ENCODE measurements at regions not wholly inside any gene's neighbourhood (a gene's known extent, or its start where the extent isn't known, plus 50 kb on each side); places are given as distances from the start of the nearest gene placed in this dataset.

GRCh38 chr10:84047258-84048010 is 91.9 kb upstream of the GHITM start:
- Mint-ChIP-seq H3K4me1 (no peaks in the 10 kb centered on the region), H3K27ac (no peak overlapping the region), H3K36me3 (no peaks in the 10 kb centered on the region), H3K9me3 (peaks cover 3 to 7% (median 4%) of the 10 kb centered on the region in 7 donors), H3K4me3 (no peak overlapping the region), H3K27me3 (ENCODE audit: low read depth in 3 of 3) (peaks cover 0 to 3% (median 0%) of the 10 kb centered on the region in 3 donors)
- Histone ChIP-seq H3K79me2 (ENCODE audit: insufficient read depth, low read length) (no peaks in the 10 kb centered on the region), H3K9me3 (replicated peaks in 1 of 2; ENCODE audit: control insufficient read depth in 1 of 2, insufficient read depth in 1 of 2, low read length in 2 of 2) (peaks cover 0 to 3% of the 10 kb centered on the region in 2 donors), H3K4me1 (ENCODE audit: control insufficient read depth in 1 of 2, insufficient read depth in 2 of 2, low read length in 2 of 2) (no peaks in the 10 kb centered on the region), H3K9ac (ENCODE audit: insufficient read depth, low read length, poor library complexity, severe bottlenecking) (no peak overlapping the region), H3K36me3 (replicated peaks in 1 of 2; ENCODE audit: control insufficient read depth in 1 of 2, insufficient read depth in 2 of 2, low read length in 2 of 2) (no peaks in the 10 kb centered on the region), H3K4me2 (replicated peaks; ENCODE audit: extremely low read depth, low read length, poor library complexity, severe bottlenecking) (no peak overlapping the region), H3K4me3 (replicated peaks in 1 of 3; ENCODE audit: low read depth in 2 of 3, low read length in 3 of 3) (no peak overlapping the region), H3K27ac (ENCODE audit: low read depth in 1 of 2, low read length in 2 of 2) (no peak overlapping the region), H3K27me3 (ENCODE audit: control insufficient read depth in 2 of 2, insufficient read depth in 2 of 2, low read length in 2 of 2) (no peaks in the 10 kb centered on the region), H2AFZ (ENCODE audit: insufficient read depth, low read depth, low read length, poor library complexity, severe bottlenecking) (no peak overlapping the region), H4K20me1 (ENCODE audit: insufficient read depth, low read length) (no peaks in the 10 kb centered on the region)
- no peak for TF ChIP-seq CTCF (IDR thresholded peaks at IDR 0.05)
- DNase-seq = no peak
- WGBS (ENCODE audit: insufficient coverage) = 89% methylated on average over 3 of the region's 3 CpGs
- intact Hi-C loops (cut with micrococcal nuclease) = no loop called here

GRCh38 chr10:84049645-84050011 is 89.7 kb upstream of the GHITM start:
- H3K4me3 ChIP-seq (replicated peaks in 1 of 3; ENCODE audit: low read depth in 2 of 3, low read length in 3 of 3) = no peak overlapping the region
- no peak for DNase-seq
- Mint-ChIP-seq H3K9me3 (peaks cover 3 to 7% (median 4%) of the 10 kb centered on the region in 7 donors), H3K36me3 (no peaks in the 10 kb centered on the region), H3K4me1 (no peaks in the 10 kb centered on the region), H3K4me3 (no peak overlapping the region), H3K27ac (no peak overlapping the region), H3K27me3 (ENCODE audit: low read depth in 3 of 3) (peaks cover 0 to 5% (median 0%) of the 10 kb centered on the region in 3 donors)
- no peaks in the 10 kb centered on the region for H4K20me1 ChIP-seq (ENCODE audit: insufficient read depth, low read length)
- H3K9me3 ChIP-seq (replicated peaks in 1 of 2; ENCODE audit: control insufficient read depth in 1 of 2, insufficient read depth in 1 of 2, low read length in 2 of 2) = peaks cover 0 to 3% of the 10 kb centered on the region in 2 donors
- intact Hi-C loops (cut with micrococcal nuclease) = no loop called here
- H3K27me3 ChIP-seq (ENCODE audit: control insufficient read depth in 2 of 2, insufficient read depth in 2 of 2, low read length in 2 of 2) = no peaks in the 10 kb centered on the region
- no peak overlapping the region for H3K4me2 ChIP-seq (replicated peaks; ENCODE audit: extremely low read depth, low read length, poor library complexity, severe bottlenecking)
- no peak overlapping the region for H3K27ac ChIP-seq (ENCODE audit: low read depth in 1 of 2, low read length in 2 of 2)
- H3K9ac ChIP-seq (ENCODE audit: insufficient read depth, low read length, poor library complexity, severe bottlenecking) = no peak overlapping the region
- no peaks in the 10 kb centered on the region for H3K4me1 ChIP-seq (ENCODE audit: control insufficient read depth in 1 of 2, insufficient read depth in 2 of 2, low read length in 2 of 2)
- H3K36me3 ChIP-seq (replicated peaks in 1 of 2; ENCODE audit: control insufficient read depth in 1 of 2, insufficient read depth in 2 of 2, low read length in 2 of 2) = no peaks in the 10 kb centered on the region
- H3K79me2 ChIP-seq (ENCODE audit: insufficient read depth, low read length) = no peaks in the 10 kb centered on the region
- TF ChIP-seq CTCF (IDR thresholded peaks at IDR 0.05) = no peak
- no peak overlapping the region for H2AFZ ChIP-seq (ENCODE audit: insufficient read depth, low read depth, low read length, poor library complexity, severe bottlenecking)

Measured in CD14-positive monocyte (primary cell).